Osteocyte (in vitro differentiated cells): ENCODE measurements at regions not wholly inside any gene's neighbourhood (a gene's known extent, or its start where the extent isn't known, plus 50 kb on each side); places are given as distances from the start of the nearest gene placed in this dataset.

ENCODE experiments used
- DNase-seq: peaks from one replicate; pipeline ENCODE4 v3.0.0; 2021; ENCODE audit warnings: mixed read lengths; ENCODE audit not compliant: unreplicated experiment; ENCODE audit errors: extremely low spot score
- H3K27ac Mint-ChIP-seq: one replicate; pipeline ENCODE4 v1.8.0; 2021; ENCODE audit warnings: mild to moderate bottlenecking, mixed read lengths; ENCODE audit not compliant: unreplicated experiment
- H3K27me3 Mint-ChIP-seq: one replicate; pipeline ENCODE4 v1.8.0; 2021; ENCODE audit warnings: mixed read lengths; ENCODE audit not compliant: unreplicated experiment
- H3K36me3 Mint-ChIP-seq: one replicate; pipeline ENCODE4 v1.8.0; 2021; ENCODE audit warnings: mixed read lengths; ENCODE audit not compliant: unreplicated experiment
- H3K4me1 Mint-ChIP-seq: one replicate; pipeline ENCODE4 v1.8.0; 2021; ENCODE audit warnings: mixed read lengths; ENCODE audit not compliant: unreplicated experiment
- H3K4me3 Mint-ChIP-seq: one replicate; pipeline ENCODE4 v1.8.0; 2021; ENCODE audit warnings: mild to moderate bottlenecking, moderate library complexity, mixed read lengths; ENCODE audit not compliant: unreplicated experiment
- H3K9me3 Mint-ChIP-seq: one replicate; pipeline ENCODE4 v1.8.0; 2021; ENCODE audit warnings: mixed read lengths; ENCODE audit not compliant: unreplicated experiment
- TF ChIP-seq, protein P1 (sequence below): fragments of 200-600 bp; sonication (generic); IDR thresholded peaks from 2 replicates; pipeline ENCODE4 v1.5.0; 2021; ENCODE audit warnings: antibody characterized with exemption, mild to moderate bottlenecking, moderate library complexity

DNA sequence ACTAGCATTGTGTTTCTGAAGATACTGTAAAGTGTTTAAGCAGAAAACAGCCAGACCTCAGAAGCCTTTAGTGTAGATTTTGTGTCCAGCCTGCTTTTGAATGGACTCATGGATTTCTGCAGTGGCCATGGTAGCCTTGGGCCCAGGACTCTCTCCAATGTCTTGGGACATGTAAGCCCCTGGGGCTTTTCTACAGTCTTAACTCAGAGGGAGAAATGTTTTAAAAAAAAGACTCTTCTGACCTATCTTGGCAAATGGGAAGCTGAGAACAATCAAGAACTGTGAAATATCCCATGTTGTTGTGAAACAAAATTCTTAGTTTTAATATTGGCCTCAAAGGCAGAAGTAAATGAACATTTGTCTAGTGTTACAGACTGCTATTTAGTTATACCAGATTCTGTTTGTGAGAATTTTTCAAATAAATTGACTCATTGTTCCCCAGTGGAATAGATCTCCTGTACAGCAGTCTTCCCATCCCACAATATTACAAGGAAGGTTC, 112.5 kb upstream of the DMAC1 start:
- Mint-ChIP-seq H3K27ac (no peak overlapping the region), H3K27me3 (no peaks in the 10 kb centered on the region), H3K4me1 (no peaks in the 10 kb centered on the region), H3K9me3 (peaks cover 5% of the 10 kb centered on the region), H3K4me3 (no peak overlapping the region), H3K36me3 (no peaks in the 10 kb centered on the region)
- no peak for DNase-seq
- TF ChIP-seq, protein P1, sequence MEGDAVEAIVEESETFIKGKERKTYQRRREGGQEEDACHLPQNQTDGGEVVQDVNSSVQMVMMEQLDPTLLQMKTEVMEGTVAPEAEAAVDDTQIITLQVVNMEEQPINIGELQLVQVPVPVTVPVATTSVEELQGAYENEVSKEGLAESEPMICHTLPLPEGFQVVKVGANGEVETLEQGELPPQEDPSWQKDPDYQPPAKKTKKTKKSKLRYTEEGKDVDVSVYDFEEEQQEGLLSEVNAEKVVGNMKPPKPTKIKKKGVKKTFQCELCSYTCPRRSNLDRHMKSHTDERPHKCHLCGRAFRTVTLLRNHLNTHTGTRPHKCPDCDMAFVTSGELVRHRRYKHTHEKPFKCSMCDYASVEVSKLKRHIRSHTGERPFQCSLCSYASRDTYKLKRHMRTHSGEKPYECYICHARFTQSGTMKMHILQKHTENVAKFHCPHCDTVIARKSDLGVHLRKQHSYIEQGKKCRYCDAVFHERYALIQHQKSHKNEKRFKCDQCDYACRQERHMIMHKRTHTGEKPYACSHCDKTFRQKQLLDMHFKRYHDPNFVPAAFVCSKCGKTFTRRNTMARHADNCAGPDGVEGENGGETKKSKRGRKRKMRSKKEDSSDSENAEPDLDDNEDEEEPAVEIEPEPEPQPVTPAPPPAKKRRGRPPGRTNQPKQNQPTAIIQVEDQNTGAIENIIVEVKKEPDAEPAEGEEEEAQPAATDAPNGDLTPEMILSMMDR = no peak

- Mint-ChIP-seq H3K4me3 (no peak overlapping the region), H3K9me3 (peaks cover 9% of the 10 kb centered on the region), H3K36me3 (no peaks in the 10 kb centered on the region), H3K27me3 (no peaks in the 10 kb centered on the region), H3K4me1 (no peaks in the 10 kb centered on the region), H3K27ac (no peak overlapping the region)
- TF ChIP-seq, protein P1 = no peak
- DNase-seq = no peak
Observed at GRCh38 chr9:7910426-7911020, 110.9 kb upstream of the DMAC1 start.

DNA sequence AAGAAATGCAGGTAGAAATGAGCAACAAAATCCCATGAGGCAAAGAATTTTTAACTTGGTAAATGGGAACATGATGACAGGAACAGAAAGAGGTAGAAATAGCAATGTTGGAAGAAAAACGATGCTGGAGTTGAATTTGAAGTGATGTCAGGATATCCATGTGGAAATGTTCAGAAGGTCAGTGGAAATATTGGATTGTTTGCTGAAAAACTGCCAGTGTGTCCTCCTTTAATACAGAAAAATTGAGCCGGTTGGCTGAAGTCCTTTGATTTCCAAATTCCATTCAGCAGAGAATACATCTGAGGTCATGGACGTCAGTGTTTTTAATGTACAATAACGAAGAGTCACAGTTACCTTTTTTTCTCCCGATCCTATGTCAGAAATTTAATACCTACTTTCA, 110.0 kb upstream of the DMAC1 start:
- Mint-ChIP-seq H3K4me1 (no peaks in the 10 kb centered on the region), H3K27ac (no peak overlapping the region), H3K27me3 (no peaks in the 10 kb centered on the region), H3K9me3 (peaks cover 9% of the 10 kb centered on the region), H3K4me3 (no peak overlapping the region), H3K36me3 (no peaks in the 10 kb centered on the region)
- DNase-seq = no peak
- TF ChIP-seq, protein P1 = no peak

DNA sequence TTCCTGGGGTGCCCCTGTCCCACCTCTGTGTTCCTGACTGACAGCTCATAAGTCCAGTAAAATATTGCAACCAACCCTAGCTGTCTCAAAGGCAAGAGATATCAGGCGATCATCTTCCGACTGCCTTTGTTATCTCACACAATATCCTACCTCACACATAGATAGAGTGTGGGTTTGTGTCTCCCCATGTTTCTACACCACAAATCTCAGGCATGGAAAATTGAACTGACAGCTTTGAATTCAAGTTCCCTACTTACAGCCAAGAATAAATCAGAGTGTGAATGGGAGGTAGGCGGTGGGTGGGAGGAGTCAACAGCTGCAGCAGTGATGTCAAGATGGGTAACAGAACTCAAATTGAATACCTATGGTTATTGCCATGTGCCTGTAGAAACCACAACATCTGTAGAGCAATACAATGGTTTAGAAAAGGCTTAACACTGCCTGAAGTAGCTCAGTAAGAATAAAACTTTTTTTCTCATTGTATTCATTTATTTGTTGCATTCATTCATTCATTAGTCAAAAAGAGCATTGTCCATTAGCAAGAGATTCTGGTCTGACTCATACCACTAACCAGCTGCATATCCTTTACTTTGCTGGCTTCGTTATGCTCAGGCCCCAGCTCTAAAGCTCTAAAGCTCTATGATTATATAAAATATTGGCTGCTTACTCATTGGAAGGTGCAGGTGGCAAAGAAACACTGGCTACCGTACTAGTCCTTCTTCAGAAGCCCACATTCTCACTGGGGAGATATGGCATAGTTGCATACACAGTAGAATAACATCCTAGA, 108.2 kb upstream of the DMAC1 start:
- Mint-ChIP-seq H3K9me3 (peaks cover 14% of the 10 kb centered on the region), H3K27me3 (no peaks in the 10 kb centered on the region), H3K36me3 (no peaks in the 10 kb centered on the region), H3K27ac (no peak overlapping the region), H3K4me3 (no peak overlapping the region), H3K4me1 (no peaks in the 10 kb centered on the region)
- TF ChIP-seq, protein P1 = no peak
- no peak for DNase-seq

- TF ChIP-seq, protein P1 = no peak
- no peak overlapping the region for H3K4me3 Mint-ChIP-seq
- no peaks in the 10 kb centered on the region for H3K36me3 Mint-ChIP-seq
- H3K27ac Mint-ChIP-seq = no peak overlapping the region
- no peak for DNase-seq
- no peaks in the 10 kb centered on the region for H3K4me1 Mint-ChIP-seq
- H3K9me3 Mint-ChIP-seq = peaks cover 14% of the 10 kb centered on the region
- H3K27me3 Mint-ChIP-seq = no peaks in the 10 kb centered on the region
Observed at GRCh38 chr9:7906783-7907550, 107.4 kb upstream of the DMAC1 start.
